DMS153 treated with DMSO at 0.1 percent for 48 hours (cell line): ENCODE measurements at regions not wholly inside any gene's neighbourhood (a gene's known extent, or its start where the extent isn't known, plus 50 kb on each side); places are given as distances from the start of the nearest gene placed in this dataset.
"Not testable (repeated sequence)": the region's sequence is repeated elsewhere in the genome, so short reads cannot be mapped to it uniquely, and the experiment has no call there.

Experiments used
- DNase-seq: peaks from one replicate; lab custom pipeline; 2025; ENCODE audit not compliant: unreplicated experiment; lab: John Stamatoyannopoulos, UW

DNA sequence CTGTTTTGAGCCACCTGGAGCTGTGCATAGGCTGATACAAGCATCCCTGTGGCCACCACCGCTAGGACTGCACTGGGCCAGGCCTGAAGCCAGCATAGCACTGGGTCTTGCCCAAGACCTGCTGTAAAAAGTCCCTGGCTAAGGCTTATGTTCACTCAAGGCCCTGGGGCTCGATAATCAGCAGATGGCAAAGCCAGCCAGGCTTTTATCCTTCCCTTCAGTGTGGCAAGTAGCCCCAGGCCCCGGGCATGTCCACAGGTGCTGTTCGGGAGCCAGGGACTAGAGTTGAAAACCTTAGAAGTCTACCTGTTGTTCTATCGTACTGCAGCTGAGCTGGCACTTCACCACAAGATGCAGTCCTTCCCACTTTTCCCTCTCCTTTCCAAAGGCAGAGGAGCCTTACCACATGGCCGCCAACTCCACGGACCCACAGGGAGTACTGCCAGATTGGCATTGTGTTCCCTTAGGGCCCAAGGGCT lies 226.4 kb upstream of the ZNF217 start:
- no peak for DNase-seq

- no peak for DNase-seq
Measured at GRCh38 chr20:53818457-53819177, 225.0 kb upstream of the ZNF217 start.

- not testable (repeated sequence) for DNase-seq
Measured at GRCh38 chr20:53817513-53817912, 223.9 kb upstream of the ZNF217 start.

- no peak for DNase-seq
Measured at GRCh38 chr20:53816872-53817398, 223.3 kb upstream of the ZNF217 start.

DNA sequence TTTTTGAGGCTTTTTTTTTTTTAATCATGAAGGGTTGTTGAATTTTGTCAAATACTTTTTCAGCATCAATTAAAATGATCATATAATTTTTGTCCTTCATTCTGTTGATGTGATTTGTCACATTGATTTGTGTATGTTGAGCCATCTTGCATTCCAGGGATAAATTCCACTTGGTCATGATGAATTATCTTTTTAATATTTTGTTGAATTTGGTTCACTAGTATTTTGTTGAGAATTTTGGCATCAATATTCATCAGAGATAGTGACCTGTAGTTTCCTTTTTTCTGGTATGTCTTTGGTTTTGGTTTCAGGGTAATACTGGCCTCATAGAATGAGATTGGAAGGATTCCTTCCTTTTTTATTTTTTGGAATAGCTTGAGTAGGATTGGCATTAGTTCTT lies 221.9 kb upstream of the ZNF217 start:
- no peak for DNase-seq

GRCh38 chr20:53814060-53814459 lies 220.4 kb upstream of the ZNF217 start:
- DNase-seq: no peak

GRCh38 chr20:53813636-53814035 lies 220.0 kb upstream of the ZNF217 start:
- no peak for DNase-seq

DNA sequence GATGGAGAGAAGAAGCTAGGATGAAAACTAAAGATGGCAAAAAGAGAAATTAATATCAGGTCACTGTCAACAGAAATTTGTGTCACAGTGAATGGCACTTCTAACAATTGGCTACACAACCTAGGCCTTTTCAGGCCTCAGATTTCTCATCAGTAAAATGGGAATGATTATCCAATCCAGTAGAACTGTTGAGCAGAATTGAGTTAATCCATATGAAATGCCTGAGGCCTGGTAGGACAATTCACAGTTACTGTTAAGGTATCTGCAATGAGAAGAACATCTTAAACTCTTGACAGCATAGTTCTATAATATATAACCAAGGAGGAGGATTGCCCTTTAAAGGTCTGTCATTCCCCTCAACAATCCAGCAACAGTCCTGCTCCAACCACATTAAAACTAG lies 217.9 kb upstream of the ZNF217 start:
- no peak for DNase-seq

DNA sequence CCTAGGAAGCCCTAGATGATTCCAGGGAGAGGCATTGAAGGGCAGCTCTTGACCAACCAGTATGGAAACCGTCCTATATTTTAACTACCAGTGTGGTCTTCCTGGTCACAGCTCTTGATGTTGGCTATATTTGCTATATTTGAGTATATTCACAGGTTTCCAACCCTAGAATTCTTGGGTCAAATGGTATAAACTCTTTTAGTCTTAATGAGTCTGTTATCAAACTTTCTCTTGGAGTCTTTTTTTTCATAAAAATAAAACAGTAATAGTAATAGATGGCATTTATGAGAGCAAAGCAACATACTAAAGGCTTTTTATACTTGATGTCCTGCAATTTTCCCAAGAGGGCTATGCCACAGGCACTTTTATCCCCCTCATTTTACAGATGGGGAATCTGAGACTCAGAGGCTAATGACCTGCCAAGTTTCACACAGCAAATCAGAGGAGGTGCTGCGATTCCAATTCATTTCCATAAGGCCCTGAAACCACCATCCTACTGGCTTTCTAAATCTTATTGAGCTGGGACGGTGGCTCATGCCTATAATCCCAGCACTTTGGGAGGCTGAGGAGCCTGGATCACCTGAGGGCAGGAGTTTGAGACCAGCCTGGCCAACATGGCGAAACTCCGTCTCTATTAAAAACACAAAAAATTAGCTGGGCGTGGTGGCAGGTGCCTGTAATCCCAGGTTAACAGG lies 217.2 kb upstream of the ZNF217 start:
- DNase-seq: no peak

DNA sequence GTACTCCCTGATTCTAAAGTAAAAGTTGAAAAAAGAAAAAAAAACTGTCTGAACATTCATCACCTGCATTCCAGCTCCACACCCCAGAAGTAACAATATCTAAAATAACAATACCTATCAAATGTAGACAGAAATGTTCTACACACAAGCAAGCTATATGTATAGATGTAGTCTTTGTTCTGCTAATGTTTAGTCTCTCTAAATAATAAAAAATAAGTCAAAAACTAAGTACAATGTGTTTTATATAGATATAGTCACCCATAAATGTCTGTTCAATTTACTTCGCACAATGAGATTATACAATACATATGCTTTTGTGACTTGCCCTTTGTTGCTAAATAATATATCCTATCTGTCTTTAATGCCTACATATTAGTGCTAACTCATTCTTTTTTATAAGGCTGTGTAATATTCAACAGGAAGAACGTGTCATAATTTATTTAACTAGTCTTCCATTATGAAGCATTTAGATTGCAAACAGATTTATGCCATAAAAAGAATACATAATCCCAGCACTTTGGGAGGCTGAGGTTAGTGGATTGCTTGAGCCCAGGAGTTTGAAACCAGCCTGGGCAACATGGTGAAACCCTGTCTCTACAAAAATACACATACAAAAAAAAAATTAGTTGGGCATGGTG lies 216.2 kb upstream of the ZNF217 start:
- DNase-seq: no peak

DNA sequence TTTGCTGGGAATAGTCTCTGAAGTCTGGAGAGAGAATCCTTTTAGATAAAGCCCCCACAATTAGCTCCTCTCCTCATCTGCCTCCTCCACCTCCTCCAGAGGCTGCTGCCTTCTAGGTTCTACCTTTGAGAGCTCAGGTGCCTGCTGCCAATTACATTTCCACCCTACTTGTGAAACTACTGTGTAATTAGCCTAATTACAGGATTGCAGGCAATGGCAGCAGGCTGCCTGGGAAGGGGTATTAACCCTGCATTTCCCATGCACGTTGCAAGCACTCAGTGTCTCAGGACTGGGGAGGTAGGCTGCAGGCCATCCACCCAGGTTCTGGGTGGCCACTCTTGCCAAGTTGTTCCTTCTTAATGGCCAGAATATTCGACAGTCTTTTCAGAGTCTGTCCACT lies 215.6 kb upstream of the ZNF217 start:
- no peak for DNase-seq

DNA sequence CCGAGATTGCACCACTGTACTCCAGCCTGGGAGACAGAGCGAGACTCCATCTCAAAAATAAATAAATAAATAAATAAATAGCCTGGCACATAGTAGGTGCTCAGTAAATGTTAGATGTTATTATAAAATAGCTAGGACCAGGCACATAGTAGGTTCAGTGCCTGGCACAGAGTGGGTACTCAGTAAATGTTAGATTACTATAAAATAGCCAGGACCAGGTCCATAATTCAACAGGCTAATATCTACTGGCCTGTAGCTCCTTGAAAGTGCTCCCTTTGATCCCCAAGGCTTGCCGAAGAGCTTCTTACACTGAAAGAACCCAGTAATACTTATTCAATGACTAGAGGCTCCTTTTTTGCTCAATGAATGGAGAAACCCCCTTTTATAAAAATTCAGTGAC lies 215.1 kb upstream of the ZNF217 start:
- no peak for DNase-seq

DNA sequence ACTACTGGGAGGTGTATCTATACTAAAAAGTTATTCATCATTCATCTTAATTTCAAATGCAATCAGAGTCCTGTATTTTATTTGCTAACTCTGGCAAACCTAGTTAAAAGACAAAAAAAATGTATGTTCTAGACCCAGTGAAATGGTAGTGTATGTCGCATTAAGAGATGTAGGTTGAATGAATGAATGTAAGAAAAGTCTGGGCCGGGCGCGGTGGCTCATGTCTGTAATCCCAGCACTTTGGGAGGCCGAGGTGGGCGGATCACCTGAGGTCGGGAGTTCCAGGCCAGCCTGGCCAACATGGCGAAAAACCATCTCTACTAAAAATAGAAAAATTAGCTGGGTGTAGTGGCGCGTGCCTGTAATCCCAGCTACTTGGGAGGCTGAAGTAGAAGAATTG lies 214.7 kb upstream of the ZNF217 start:
- not testable (repeated sequence) for DNase-seq

GRCh38 chr20:53806683-53807401 lies 213.2 kb upstream of the ZNF217 start:
- no peak for DNase-seq

DNA sequence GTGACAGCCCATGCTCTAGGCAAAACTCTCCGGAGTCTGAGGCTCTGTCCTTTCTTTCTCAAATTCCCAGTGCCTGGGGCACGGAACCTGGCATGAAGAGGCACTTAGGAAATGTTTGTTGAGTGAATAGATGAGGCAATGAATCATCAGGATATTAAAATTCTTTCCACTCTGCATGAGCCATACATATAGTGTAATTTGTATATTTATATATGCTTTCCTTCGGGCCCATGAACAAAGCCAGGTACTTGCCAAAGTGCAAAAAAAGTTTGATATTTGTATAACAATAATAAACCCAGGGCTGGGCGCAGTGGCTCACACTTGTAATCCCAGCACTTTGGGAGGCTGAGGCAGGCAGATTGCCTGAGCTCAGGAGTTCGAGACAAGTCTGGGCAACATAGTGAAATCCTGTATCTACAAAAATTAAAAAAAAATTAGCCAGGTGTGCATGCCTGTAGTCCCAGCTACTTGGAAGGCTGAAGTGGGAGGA lies 212.3 kb upstream of the ZNF217 start:
- no peak for DNase-seq

DNA sequence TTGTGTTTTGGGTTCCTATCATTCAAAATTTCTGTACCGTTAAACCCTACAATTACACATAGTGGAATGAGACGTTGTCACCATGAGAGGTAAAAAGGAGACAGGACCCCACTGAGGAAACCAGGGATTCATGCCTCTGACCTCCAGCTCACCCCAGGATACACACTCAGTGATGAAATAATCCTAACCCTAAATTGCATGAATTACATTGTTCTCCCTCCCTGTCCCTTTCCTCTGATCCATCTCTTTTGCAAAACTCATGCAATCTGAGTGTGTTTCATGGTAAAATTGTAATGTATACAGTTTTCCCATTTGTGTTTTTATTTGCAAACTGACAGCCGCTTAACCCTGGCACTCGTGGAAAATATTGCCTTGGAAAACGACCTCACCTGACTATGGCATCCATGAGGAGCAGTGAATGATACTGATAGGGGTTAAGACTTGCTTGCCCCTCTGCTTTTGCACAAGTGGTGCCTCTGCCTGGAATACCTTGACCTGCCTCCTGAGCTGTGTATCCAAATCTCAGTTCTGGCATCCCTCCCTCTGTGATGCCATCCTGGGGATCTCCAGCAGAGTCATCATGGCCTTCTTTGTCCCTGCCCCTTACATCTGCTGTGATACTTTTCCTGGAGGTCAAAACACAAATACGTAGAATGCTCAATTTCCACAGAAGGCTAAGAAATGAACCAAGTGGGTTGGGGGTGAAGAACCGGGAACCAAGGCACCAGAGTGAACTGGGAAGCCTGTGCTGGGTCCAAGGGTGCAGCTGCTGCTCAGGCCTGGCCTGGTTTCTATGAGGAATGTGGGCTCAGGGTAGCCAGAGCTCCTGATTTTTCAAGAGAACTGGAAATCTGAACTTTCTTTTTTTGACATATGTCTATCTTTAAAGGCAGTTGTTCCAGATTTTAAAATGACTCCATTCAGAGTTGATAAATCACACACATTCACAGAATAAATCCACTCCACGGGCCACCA lies 211.6 kb upstream of the ZNF217 start:
- DNase-seq: no peak

DNA sequence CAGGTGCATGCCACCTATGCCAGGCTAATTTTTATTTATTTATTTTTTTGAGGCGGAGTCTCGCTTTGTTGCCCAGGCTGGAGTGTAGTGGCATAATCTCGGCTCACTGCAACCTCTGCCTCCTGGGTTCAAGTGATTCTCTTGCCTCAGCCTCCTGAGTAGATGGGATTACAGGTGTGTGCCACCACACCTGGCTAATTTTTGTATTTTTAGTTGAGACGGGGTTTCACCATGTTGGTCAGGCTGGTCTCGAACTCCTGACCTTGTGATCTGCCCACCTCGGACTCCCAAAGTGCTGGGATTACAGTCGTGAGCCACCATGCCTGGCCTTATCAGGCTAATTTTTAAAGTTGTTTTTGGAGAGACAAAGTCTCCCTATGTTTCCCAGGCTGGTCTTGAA lies 210.7 kb upstream of the ZNF217 start:
- not testable (repeated sequence) for DNase-seq

GRCh38 chr20:53803492-53804155 lies 210.0 kb upstream of the ZNF217 start:
- no peak for DNase-seq

DNA sequence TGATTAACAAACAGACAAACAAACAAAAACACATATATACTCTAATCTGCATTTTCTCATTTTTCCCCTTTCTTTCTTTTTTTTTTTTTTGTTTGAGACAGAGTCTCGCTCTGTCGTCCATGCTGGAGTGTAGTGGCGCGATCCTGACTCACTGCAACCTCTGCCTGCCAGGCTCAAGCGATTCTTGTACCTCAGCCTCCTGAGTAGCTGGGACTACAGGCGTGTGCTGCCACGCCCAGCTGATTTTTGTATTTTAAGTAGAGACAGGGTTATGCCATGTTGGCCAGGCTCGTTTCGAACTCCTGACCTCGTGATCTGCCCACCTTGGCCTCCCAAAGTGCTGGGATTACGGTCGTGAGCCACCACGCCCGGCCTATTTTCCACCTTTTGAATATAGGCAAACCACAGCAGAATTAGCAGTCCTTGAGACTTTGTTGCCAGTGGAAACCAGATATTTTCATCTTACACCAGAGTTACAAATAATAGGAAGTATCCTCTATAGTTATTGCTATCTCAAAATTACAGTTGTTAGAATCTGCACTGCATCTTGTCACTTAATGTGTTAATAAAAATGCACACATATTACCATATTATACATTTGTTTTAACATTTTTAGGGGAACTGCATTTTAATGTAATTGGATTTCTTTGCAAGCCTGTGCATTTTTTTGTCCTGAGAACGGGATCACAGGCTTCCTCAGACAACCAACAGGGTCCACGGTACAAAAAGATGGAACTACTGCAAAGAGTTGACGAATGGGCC lies 208.2 kb upstream of the ZNF217 start:
- DNase-seq: no peak
